NCI-H1694 treated with DMSO at 0.1 percent for 48 hours (cell line): ENCODE measurements at regions not wholly inside any gene's neighbourhood (a gene's known extent, or its start where the extent isn't known, plus 50 kb on each side); places are given as distances from the start of the nearest gene placed in this dataset.

Experiments used
- DNase-seq: peaks from one replicate; lab custom pipeline; 2025; lab: John Stamatoyannopoulos, UW

DNA sequence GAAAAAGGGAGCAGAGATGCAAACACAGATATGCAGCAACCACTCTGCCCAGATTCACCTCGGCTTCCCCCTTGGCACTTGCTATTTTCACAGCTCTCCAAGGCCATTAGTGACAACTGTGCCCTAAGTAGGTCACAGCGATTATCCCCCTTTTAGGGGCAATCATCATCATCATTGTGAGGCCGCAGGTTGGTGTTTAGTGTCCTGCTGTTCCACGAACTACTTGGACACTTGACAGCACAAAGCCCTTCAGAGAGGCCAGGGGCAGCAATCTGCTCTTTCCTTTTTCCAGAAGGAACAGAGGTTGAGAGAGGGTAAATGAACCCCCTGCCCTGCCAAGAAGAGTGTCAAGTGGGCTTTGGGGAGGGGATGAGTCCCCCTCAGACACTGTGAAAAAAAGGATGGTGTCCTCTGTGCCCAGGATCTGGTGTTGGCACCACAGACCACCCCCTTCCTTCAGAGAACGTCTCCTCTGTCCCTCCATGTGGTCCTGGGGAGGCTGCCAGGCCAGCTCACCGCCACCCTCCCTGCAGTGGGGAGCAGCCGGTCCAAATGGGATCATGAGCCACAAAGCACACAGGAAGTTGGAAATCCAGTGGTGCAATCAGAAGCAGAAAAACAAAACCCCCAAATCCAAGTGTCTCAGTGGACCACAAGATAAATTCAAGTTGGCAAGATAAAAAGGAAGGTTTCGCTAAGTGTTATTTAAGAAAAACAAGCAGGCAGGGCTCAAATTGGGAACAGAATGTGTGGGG is 78.4 kb upstream of the MED9 start:
- DNase-seq, result no peak

DNA sequence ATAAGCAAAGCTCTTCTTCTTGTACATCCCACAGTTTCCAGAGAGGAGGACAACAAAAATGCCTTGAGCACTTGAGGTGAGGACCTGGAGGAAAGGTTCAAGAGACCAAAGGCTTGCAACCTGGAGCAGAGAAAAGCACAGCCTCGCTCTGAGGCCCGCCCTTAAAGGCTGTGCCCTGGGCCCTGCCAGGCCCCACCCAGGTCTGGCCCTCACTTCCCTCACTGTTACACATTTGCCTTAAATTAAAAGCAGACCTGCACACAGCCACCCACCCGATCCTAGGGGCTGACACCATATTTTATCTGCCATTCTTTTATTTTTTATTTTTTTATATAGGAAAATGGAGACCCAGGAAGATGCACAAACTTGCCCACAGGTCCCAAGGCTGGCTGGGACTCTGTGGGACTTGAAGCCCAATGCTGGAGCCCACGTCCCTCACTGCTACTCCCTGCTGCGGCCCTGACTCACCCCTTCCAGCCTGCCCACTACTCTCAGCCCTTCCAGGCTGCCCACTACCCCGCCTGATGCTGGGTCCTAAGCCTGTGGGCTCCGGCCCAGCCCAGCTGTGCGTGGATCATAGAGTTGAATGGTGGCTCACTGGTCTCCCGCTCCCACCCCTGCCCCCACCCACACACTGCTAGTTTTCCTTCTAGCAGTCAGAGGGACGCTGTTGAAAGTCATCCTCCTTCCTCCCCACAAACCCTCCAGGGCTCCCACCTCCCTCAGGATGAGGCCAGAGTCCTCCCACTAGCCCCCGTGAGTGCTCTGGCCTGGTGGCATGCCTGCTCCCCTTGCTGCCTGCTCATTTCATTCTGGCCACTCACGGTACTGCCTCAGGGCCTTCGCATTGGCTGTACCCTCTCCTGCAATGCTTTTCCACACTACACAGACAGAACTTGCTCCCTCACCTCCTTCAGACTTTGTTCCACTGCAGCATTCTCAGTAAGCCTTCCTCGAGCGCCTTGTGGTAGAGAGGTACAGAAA is 77.6 kb upstream of the MED9 start:
- DNase-seq, result no peak

- DNase-seq, result no peak
These were observed 76.7 kb upstream of the MED9 start for GRCh38 chr17:17400070-17400469.

DNA sequence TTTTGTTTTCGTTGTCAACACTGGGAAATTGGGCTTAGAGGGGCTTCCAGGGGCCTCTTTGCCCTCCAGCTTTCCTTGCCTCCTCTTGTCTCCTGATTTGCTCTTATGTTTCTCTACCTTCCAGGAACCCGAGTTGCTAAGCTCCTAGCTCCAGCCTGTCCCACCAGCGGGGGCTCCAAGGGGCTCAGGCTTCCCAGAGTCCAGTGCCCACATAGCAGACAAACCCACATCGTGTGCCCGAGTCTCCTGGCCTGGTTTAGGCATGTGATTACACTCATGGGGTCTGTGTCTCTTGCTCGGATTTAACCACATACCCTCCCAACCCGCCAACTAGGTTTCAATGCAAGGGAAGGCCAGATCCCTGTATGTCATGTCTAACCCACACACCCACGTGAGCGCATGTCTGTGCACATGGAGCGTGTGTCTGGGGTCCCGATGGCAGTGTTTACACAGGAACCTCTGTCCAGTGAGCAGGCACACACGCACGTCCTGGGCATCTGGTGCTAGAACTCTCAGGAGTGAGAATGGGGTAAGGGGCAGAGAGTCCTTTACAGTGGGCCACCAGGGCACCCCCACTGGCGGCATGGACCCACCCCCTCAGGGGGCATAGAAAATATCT is 76.1 kb upstream of the MED9 start:
- DNase-seq, result no peak

DNA sequence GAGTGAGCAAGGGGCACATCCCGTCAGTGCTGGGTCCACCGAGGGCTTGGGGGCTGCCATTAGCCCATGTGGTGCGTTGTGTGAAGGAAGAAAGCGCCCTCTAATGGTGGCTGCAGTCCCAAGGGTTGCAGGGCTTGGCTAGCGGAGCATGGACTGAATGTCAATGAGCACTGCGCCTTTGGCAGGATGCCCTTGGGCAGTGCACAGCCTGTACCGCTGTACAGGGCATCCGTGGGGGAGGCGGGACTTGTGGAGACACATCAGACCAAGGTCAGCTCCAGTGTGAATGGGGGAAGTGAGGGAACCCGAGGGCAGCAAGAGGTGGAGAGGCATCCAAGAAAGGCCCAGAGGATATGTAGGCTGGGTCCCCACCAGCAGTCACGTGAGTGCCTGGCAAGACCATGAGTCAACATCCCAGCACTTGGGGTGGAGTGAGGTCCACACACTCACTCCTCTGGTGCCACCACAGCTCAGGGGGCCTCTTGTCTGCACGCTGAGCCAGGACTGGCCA is 75.5 kb upstream of the MED9 start:
- peak; percentile 26 for DNase-seq

DNA sequence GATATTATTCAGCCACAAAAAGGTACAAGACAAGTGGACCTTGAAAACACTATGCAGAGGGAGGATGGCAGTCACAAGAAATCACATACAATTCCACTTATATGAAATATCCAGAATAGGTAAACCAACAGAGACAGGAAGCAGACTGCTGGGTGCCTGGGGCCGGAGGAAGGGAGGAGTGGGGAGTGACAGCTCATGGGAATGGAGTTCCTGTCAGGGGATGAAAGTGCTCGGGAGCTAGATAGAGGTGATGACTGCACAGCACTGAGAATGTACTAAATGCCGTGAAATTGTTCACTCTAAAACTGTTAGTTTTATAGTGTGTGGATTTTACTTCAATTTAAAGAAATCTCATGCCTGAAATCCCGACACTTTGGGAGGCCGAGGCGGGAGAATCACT is 74.2 kb upstream of the MED9 start:
- no peak for DNase-seq

DNA sequence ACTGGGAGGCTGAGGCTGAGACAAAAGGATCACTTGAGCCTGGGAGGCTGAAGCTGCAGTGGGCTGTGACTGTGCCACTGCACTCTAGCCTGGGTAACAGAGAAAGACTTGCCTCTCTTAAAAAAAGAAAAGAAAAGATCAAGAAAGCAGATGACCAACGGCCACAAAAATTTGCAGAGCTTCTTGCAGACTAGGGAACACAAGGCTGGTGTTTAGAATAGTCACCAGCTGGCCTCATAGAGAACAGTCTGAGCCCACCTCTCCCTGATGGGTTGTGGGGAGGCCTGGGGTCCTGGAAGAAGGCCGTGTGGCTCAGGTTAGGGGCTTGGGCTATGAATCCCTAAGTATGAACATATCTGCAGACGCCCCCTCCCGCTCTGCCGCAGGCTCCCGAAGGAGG is 73.7 kb upstream of the MED9 start:
- DNase-seq, result no peak

GRCh38 chr17:17403899-17404576 is 72.8 kb upstream of the MED9 start:
- DNase-seq, result peak; percentile 97

GRCh38 chr17:17405673-17406072 is 71.1 kb upstream of the MED9 start:
- DNase-seq, result no peak

DNA sequence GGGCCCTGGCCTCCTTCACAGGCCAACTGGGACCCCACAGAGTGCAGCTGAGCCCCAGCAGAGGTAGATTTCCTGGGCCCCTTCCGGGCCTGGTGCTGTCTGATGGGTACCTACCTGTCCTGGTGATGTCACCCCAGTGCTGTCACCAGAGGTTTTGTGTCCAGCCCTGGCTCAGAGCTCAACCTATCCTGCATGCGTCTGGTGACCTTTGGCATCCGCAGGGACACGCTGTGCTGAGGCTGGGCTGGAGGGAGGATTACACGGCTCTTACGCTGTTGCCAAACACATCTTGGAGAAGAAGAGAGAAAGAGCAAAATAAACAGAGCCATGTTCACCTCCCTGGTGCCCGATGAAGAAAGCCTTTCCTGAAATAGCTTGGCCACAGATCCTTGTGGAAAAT is 70.6 kb upstream of the MED9 start:
- DNase-seq, result no peak

GRCh38 chr17:17408236-17408794 is 68.5 kb upstream of the MED9 start:
- no peak for DNase-seq

DNA sequence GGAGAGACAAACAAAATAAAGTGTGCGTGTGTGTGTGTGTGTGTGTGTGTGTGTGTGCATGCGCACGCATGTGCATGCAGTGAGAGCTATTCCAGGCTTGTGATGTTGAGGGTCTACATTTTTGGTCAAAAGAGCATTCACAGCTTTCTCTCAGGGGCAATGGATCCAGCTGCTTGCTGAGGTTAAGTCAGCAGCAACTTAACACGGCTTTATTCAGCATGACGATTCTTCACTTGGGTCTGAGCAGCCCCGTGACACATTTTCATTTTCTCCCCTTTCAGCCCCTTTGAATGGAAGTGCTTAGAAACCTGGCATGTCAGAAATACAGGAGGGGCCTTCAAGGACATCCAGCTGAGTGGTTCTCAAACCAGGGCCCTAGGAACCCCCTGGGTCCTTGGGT is 66.4 kb upstream of the MED9 start:
- no peak for DNase-seq

GRCh38 chr17:17411692-17412091 is 65.1 kb upstream of the MED9 start:
- DNase-seq, result no peak

- no peak for DNase-seq
These were observed 64.5 kb upstream of the MED9 start for GRCh38 chr17:17412326-17412725.

DNA sequence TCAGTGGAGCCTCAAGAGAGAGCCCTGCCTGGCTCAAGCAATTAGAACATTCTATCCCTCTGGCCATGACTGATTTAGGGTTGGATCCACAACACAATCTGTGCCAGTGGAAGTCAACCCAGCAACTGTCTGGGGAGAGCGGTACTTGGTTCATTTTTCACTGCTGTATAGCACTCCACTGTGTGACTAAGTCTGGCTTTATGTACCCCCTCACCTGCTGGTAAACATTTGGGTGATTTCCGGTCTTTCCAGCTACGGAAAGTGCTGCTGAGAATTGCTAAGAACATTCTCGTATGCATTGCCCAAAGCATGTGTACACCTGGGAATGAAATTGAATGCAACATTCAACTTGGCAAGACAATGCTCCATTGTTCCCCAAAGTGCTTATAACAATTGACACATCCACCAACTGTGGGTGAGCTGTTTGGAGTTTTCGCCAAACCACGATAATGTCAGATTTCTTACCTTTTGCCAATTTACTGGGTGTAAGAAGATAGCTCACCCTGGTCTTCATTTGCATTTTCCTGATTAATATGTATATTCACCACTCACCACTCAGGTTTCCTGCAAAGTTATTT is 63.5 kb upstream of the MED9 start:
- no peak for DNase-seq

DNA sequence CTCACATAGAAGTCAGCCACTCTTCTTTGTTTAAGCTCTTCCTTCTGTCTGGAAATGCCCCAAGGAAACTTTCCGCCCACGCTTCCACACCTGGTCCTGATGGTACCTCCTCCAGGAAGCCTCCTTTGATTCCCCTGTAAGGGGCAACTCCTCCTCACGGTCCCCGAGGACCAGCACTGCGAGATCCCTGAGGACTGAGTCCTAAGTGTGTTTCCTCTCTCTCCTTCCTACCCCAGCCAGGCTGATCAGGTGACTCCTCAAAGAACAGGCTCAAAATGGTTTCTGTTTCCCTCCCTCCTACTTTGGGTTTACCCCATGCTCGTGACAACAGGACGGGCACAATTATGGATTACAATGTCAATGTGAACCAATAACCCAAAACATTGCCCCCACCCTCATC is 63.0 kb upstream of the MED9 start:
- DNase-seq, result no peak

- DNase-seq, result peak; percentile 50
These were observed 62.4 kb upstream of the MED9 start for GRCh38 chr17:17414341-17414805.

- no peak for DNase-seq
These were observed 61.8 kb upstream of the MED9 start for GRCh38 chr17:17415006-17415405.

DNA sequence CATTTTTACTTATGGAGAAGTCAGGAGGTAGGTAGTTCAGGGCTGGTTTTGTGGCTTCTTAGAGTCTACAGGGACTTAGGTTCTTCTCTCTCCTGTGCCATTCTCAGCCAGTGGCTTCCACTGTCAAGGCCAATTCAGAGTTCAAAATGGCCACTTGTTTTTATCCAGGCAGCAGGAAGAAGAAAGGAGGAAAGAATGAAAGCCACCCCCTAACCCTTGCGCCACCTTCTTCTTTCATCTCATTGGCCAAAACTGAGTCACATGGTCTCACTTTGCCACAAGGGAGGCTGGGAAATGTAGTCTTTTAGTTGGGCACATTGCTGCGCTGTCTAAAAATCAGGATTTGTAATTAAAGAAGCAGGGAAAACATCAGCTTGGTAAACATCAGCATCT is 60.8 kb upstream of the MED9 start:
- peak; percentile 78 for DNase-seq

GRCh38 chr17:17416400-17417360 is 60.1 kb upstream of the MED9 start:
- DNase-seq, result peak; percentile 45
